Body of pancreas (tissue), 4 donors: ENCODE measurements at regions not wholly inside any gene's neighbourhood (a gene's known extent, or its start where the extent isn't known, plus 50 kb on each side); places are given as distances from the start of the nearest gene placed in this dataset.

Experiments used
- CTCF ChIP-seq, 7 experiments: fragments of 450-650 bp in 4 of 7; fragments of 200-600 bp in 3 of 7; sonication (generic) in 3 of 7; IDR thresholded peaks; one replicate each; pipeline ENCODE4 v1.5.1; 2016 to 2019; ENCODE audit warnings: antibody characterized with exemption in 7 of 7
- POLR2A ChIP-seq, 3 donors: fragments of 450-650 bp; IDR thresholded peaks; one replicate each; pipeline ENCODE4 v1.6.1; 2016; ENCODE audit warnings: antibody characterized with exemption in 3 of 3, mild to moderate bottlenecking in 2 of 3

GRCh38 chr1:184188037-184188436, 136.5 kb downstream of the TSEN15 start:
- no peak for TF ChIP-seq POLR2A (IDR thresholded peaks at IDR 0.05)
- TF ChIP-seq CTCF (IDR thresholded peaks at IDR 0.05) = no peak
